SK-N-SH (cell line): ENCODE measurements at regions not wholly inside any gene's neighbourhood (a gene's known extent, or its start where the extent isn't known, plus 50 kb on each side); places are given as distances from the start of the nearest gene placed in this dataset.

Experiments used
- CTCF ChIA-PET: fragments of 300-600, 350-600 bp; formaldehyde crosslinking; extraction: SDS; loops from one replicate; lab custom pipeline; 2021; lab: Yijun Ruan, JAX
- POLR2A ChIA-PET: fragments of 350-600 bp; sonication (Branson Sonifier 250); formaldehyde crosslinking; extraction: SDS; loops from one replicate; lab custom pipeline; 2020; ENCODE audit warnings: antibody characterized with exemption, inconsistent platforms; lab: Yijun Ruan, JAX
- DNase-seq: peaks from one replicate; pipeline ENCODE4 v3.0.0; 2012
- H2AFZ ChIP-seq: fragments of 200-600 bp; sonication (generic); 2 replicates; pipeline ENCODE4 v1.8.1; 2016; ENCODE audit warnings: antibody characterized with exemption, mild to moderate bottlenecking, low read depth
- H3F3A ChIP-seq: fragments of 200-600 bp; sonication (generic); replicated peaks from 2 replicates; pipeline ENCODE3; 2016; ENCODE audit warnings: antibody characterized with exemption, mild to moderate bottlenecking; ENCODE audit not compliant: insufficient read depth
- H3K27ac ChIP-seq, 2 experiments: fragments of 200-500 bp in 1 of 2; fragments of 200-600 bp in 1 of 2; sonication (Bioruptor generic) in 1 of 2; sonication (generic), shearing (Covaris generic) in 1 of 2; 2 replicates each; pipeline versions ENCODE4 v1.5.1 to v1.6.1; 2014 to 2016; ENCODE audit warnings: low read depth in 2 of 2, inconsistent platforms in 1 of 2, low read length in 1 of 2, mild to moderate bottlenecking in 1 of 2, mixed read lengths in 1 of 2
- H3K27me3 ChIP-seq: fragments of 200-600 bp; sonication (generic), shearing (Covaris generic); 2 replicates; pipeline ENCODE4 v1.6.1; 2016; ENCODE audit warnings: mixed run types; ENCODE audit not compliant: insufficient read depth
- H3K36me3 ChIP-seq, 2 experiments: fragments of 200-500 bp in 1 of 2; fragments of 200-600 bp in 1 of 2; sonication (Bioruptor generic) in 1 of 2; sonication (generic) in 1 of 2; replicated peaks in 1 of 2; 2 replicates each; pipeline versions ENCODE3 to v1.5.1; 2014 to 2016; ENCODE audit warnings: low read length in 1 of 2, mild to moderate bottlenecking in 1 of 2; ENCODE audit not compliant: insufficient read depth in 2 of 2, control insufficient read depth in 1 of 2
- H3K4me1 ChIP-seq, 2 experiments: fragments of 200-500 bp in 1 of 2; fragments of 200-600 bp in 1 of 2; sonication (Bioruptor generic) in 1 of 2; sonication (generic), shearing (Covaris generic) in 1 of 2; 2 replicates each; pipeline versions ENCODE4 v1.5.1 to v1.6.1; 2014 to 2016; ENCODE audit warnings: low read depth in 1 of 2, low read length in 1 of 2, mixed run types in 1 of 2; ENCODE audit not compliant: insufficient read depth in 2 of 2, control insufficient read depth in 1 of 2
- H3K4me2 ChIP-seq: fragments of 200-600 bp; sonication (generic), shearing (Covaris generic); 2 replicates; pipeline ENCODE4 v1.6.1; 2017; ENCODE audit warnings: mixed run types
- H3K4me3 ChIP-seq, 2 experiments: fragments of 200-500 bp in 1 of 2; fragments of 200-600 bp in 1 of 2; sonication (Bioruptor generic) in 1 of 2; sonication (generic), shearing (Covaris generic) in 1 of 2; 2 replicates each; pipeline versions ENCODE4 v1.5.1 to v1.8.1; 2014 to 2016; ENCODE audit warnings: low read depth in 2 of 2, inconsistent platforms in 1 of 2, low read length in 1 of 2, mild to moderate bottlenecking in 1 of 2, mixed read lengths in 1 of 2, moderate library complexity in 1 of 2
- H3K79me2 ChIP-seq: fragments of 200-600 bp; sonication (generic); 2 replicates; pipeline ENCODE4 v1.8.1; 2017; ENCODE audit warnings: mild to moderate bottlenecking; ENCODE audit not compliant: insufficient read depth
- H3K9ac ChIP-seq: fragments of 200-600 bp; sonication (generic); 2 replicates; pipeline ENCODE4 v1.6.1; 2017; ENCODE audit warnings: mixed run types
- H3K9me2 ChIP-seq: fragments of 200-600 bp; sonication (generic); 2 replicates; pipeline ENCODE4 v1.6.1; 2017; ENCODE audit warnings: mixed run types
- H3K9me3 ChIP-seq: fragments of 200-600 bp; sonication (generic); 2 replicates; pipeline ENCODE4 v1.6.1; 2017; ENCODE audit warnings: mixed run types, mild to moderate bottlenecking, moderate library complexity
- H4K20me1 ChIP-seq: fragments of 200-600 bp; sonication (generic); 2 replicates; pipeline ENCODE4 v1.6.1; 2017; ENCODE audit warnings: mild to moderate bottlenecking, mixed run types; ENCODE audit not compliant: insufficient read depth
- CHD2 ChIP-seq: fragments of 150-350 bp; IDR thresholded peaks from 2 replicates; pipeline ENCODE4 v1.6.1; 2018; ENCODE audit warnings: low read length; ENCODE audit not compliant: partially characterized antibody
- CTCF ChIP-seq: fragments of 200-600 bp; sonication (generic); IDR thresholded peaks from 2 replicates; pipeline ENCODE4 v1.6.1; 2017; ENCODE audit warnings: antibody characterized with exemption, mild to moderate bottlenecking, moderate library complexity
- ELF1 ChIP-seq: IDR thresholded peaks from 2 replicates; pipeline ENCODE4 v1.4.0; 2012
- EP300 ChIP-seq, 2 experiments: IDR thresholded peaks; 2 replicates each; pipeline versions ENCODE4 v1.4.0 to v1.6.1; 2012; ENCODE audit warnings: borderline replicate concordance in 1 of 2, low read depth in 1 of 2, low read length in 1 of 2
- EZH2phosphoT487 ChIP-seq: fragments of 200-600 bp; sonication (generic); IDR thresholded peaks from 2 replicates; pipeline ENCODE4 v1.6.1; 2017; ENCODE audit warnings: low read depth, mixed run types, mild to moderate bottlenecking, antibody characterized with exemption, moderate library complexity, borderline replicate concordance
- FOSL2 ChIP-seq: IDR thresholded peaks from 2 replicates; pipeline ENCODE4 v1.4.0; 2012; ENCODE audit warnings: low read depth, mild to moderate bottlenecking, moderate library complexity, borderline replicate concordance
- FOXJ3 ChIP-seq: sonication (generic); formaldehyde crosslinking; IDR thresholded peaks from 2 replicates; pipeline ENCODE4 v1.5.1; 2020; ENCODE audit warnings: mild to moderate bottlenecking, missing genetic modification reagents
- GABPA ChIP-seq: IDR thresholded peaks from 2 replicates; pipeline ENCODE4 v1.4.0; 2012; ENCODE audit warnings: low read depth, mild to moderate bottlenecking
- GATA2 ChIP-seq: sonication (generic); formaldehyde crosslinking; IDR thresholded peaks from 2 replicates; pipeline ENCODE4 v1.5.0; 2020; ENCODE audit warnings: mild to moderate bottlenecking, missing genetic modification reagents
- JUND ChIP-seq: IDR thresholded peaks from 2 replicates; pipeline ENCODE4 v1.4.0; 2012
- MEF2A ChIP-seq: IDR thresholded peaks from 2 replicates; pipeline ENCODE4 v1.4.0; 2012; ENCODE audit warnings: low read depth, borderline replicate concordance
- NFIC ChIP-seq: IDR thresholded peaks from 2 replicates; pipeline ENCODE4 v1.4.0; 2012; ENCODE audit warnings: borderline replicate concordance
- PBX3 ChIP-seq: IDR thresholded peaks from 2 replicates; pipeline ENCODE4; 2012
- RCOR1 ChIP-seq: fragments of 150-350 bp; IDR thresholded peaks from 2 replicates; pipeline ENCODE4 v1.6.1; 2017; ENCODE audit warnings: antibody characterized with exemption, low read length
- RFX5 ChIP-seq: IDR thresholded peaks from 2 replicates; pipeline ENCODE4 v1.6.1; 2012; ENCODE audit warnings: mild to moderate bottlenecking, improper control_type of control experiment, low read length
- SIN3A ChIP-seq: IDR thresholded peaks from 2 replicates; pipeline ENCODE4 v1.6.1; 2012; ENCODE audit warnings: low read depth, mild to moderate bottlenecking, low read length, moderate library complexity, borderline replicate concordance
- SMC3 ChIP-seq: IDR thresholded peaks from 2 replicates; pipeline ENCODE4 v1.6.1; 2012; ENCODE audit warnings: low read depth, low read length, improper control_type of control experiment
- TAF1 ChIP-seq: IDR thresholded peaks from 2 replicates; pipeline ENCODE4 v1.6.1; 2012; ENCODE audit warnings: low read depth, mild to moderate bottlenecking, low read length, moderate library complexity, borderline replicate concordance
- YY1 ChIP-seq: IDR thresholded peaks from 2 replicates; pipeline ENCODE4 v1.4.0; 2012; ENCODE audit warnings: low read depth, mild to moderate bottlenecking
- WGBS: methylation state at CpG from one replicate; pipeline ENCODE4 v1.1.6; 2017; ENCODE audit warnings: low lambda C conversion rate; 5-methylcytosine and 5-hydroxymethylcytosine counted together
- TF ChIP-seq, protein P1 (sequence below): fragments of 150-350 bp; IDR thresholded peaks from 2 replicates; pipeline ENCODE4 v1.6.1; 2017; ENCODE audit warnings: antibody characterized with exemption, low read length, low read depth, borderline replicate concordance

DNA sequence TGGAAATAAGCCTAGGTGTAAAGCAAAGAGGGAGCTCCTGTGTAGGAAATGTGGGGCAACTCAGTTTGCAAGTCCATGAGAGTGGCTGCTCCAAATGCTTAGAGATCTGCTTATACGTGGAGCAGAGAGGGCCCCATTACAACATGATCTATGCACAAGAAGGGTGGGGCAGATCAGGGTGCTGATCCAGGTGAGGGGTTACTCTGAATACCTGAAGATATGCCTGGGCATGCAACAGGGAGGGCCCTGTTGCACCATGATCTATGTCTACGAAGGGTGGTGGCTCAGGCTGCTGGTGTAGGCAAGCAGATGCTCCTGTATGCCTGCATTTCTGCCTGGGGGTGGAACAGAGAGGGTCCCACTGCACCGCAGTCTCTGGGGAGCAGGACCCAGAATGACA, 1121.2 kb downstream of the RAPGEF2 start:
- ChIA-PET CTCF (interaction anchor here (1.2 kb wide), 1 partner anchor 7 kb away, joined by 3 read pairs; no protein-coding TSS in a partner anchor), POLR2A (no interaction called here)
- no peak overlapping the region for H3K27ac ChIP-seq
- H3K79me2 ChIP-seq = no peaks in the 10 kb centered on the region
- DNase-seq = no peak
- H3K9me3 ChIP-seq = no peaks in the 10 kb centered on the region
- H3K4me3 ChIP-seq = no peak overlapping the region
- no peak overlapping the region for H2AFZ ChIP-seq
- H3K9me2 ChIP-seq = no peaks in the 10 kb centered on the region; the same call in 1 of the 2 replicates
- no peaks in the 10 kb centered on the region for H3F3A ChIP-seq
- H3K9ac ChIP-seq = no peak overlapping the region
- no peaks in the 10 kb centered on the region for H3K27me3 ChIP-seq
- no peak overlapping the region for H3K4me2 ChIP-seq
- no peaks in the 10 kb centered on the region for H3K36me3 ChIP-seq
- H4K20me1 ChIP-seq = no peaks in the 10 kb centered on the region
- TF ChIP-seq JUND = no peak
- TF ChIP-seq MEF2A = no peak
- TF ChIP-seq NFIC = no peak
- no peak for TF ChIP-seq FOXJ3 (CRISPR knock-in tag)
- TF ChIP-seq PBX3 = no peak
- no peak for TF ChIP-seq ELF1
- TF ChIP-seq YY1 = no peak
- no peak for TF ChIP-seq RCOR1
- TF ChIP-seq CHD2 = no peak
- no peak for TF ChIP-seq GATA2 (CRISPR knock-in tag)
- no peak for TF ChIP-seq SIN3A
- TF ChIP-seq FOSL2 = no peak
- TF ChIP-seq, protein P1, sequence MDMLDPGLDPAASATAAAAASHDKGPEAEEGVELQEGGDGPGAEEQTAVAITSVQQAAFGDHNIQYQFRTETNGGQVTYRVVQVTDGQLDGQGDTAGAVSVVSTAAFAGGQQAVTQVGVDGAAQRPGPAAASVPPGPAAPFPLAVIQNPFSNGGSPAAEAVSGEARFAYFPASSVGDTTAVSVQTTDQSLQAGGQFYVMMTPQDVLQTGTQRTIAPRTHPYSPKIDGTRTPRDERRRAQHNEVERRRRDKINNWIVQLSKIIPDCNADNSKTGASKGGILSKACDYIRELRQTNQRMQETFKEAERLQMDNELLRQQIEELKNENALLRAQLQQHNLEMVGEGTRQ = no peak
- TF ChIP-seq CTCF = no peak
- TF ChIP-seq TAF1 = no peak
- H3K4me1 ChIP-seq = no peaks in the 10 kb centered on the region
- 0% methylated on average over 1 of the region's 3 CpGs for WGBS

GRCh38 chr4:160233141-160233540, 1130.3 kb downstream of the RAPGEF2 start:
- no peak for TF ChIP-seq NFIC
- TF ChIP-seq SMC3 = no peak
- no peak for TF ChIP-seq GABPA
- no peak for TF ChIP-seq FOSL2
- TF ChIP-seq EP300 (IDR thresholded peaks at IDR 0.05; ENCODE audit: borderline replicate concordance in 1 of 2, low read depth in 1 of 2, low read length in 1 of 2) = no peak
- no peak for TF ChIP-seq EZH2phosphoT487
- TF ChIP-seq JUND = no peak
- no peak for TF ChIP-seq CTCF
- no peak for TF ChIP-seq RFX5
- TF ChIP-seq YY1 = no peak
- TF ChIP-seq, protein P1 = no peak
- no peak for TF ChIP-seq FOXJ3 (CRISPR knock-in tag)
- 37% methylated on average over 3 of the region's 3 CpGs for WGBS
- POLR2A ChIA-PET = no interaction called here

More at GRCh38 chr4:160233141-160233540, 1130.3 kb downstream of the RAPGEF2 start:
- no peak for DNase-seq
- Histone ChIP-seq H3K36me3 (no peaks in the 10 kb centered on the region), H3K9ac (no peak overlapping the region), H3K4me3 (no peak overlapping the region), H3K79me2 (no peaks in the 10 kb centered on the region), H3K27me3 (no peaks in the 10 kb centered on the region), H3K9me2 (no peaks in the 10 kb centered on the region; the same call in 1 of the 2 replicates), H3K4me1 (no peaks in the 10 kb centered on the region), H3F3A (no peaks in the 10 kb centered on the region), H3K9me3 (no peaks in the 10 kb centered on the region; the same call in 1 of the 2 replicates), H2AFZ (no peak overlapping the region), H3K27ac (no peak overlapping the region), H3K4me2 (no peak overlapping the region), H4K20me1 (no peaks in the 10 kb centered on the region)
- CTCF ChIA-PET = no interaction called here
